ENCODE measurements at regions not wholly inside any gene's neighbourhood (a gene's known extent, or its start where the extent isn't known, plus 50 kb on each side); places are given as distances from the start of the nearest gene placed in this dataset.

GRCh38 chr5:152185547-152186245 lies 219.4 kb downstream of the NMUR2 start:
- H3K27me3 ChIP-seq (ENCODE audit: control insufficient read depth, insufficient read depth, low read length, poor library complexity, severe bottlenecking), result peaks cover 11% of the 10 kb centered on the region
- peaks cover 37% of the 10 kb centered on the region for H3K27me3 Mint-ChIP-seq (ENCODE audit: insufficient read depth)
- DNase-seq, result no peak
- H3K36me3 ChIP-seq (ENCODE audit: control insufficient read depth, insufficient read depth, low read length), result no peaks in the 10 kb centered on the region
- H3K4me3 Mint-ChIP-seq, result no peak overlapping the region
- peaks cover 2% of the 10 kb centered on the region for H3K4me1 Mint-ChIP-seq
- 87 to 96% methylated on average over 8 to 9 of the region's 9 CpGs for WGBS, 2 experiments (ENCODE audit: insufficient coverage in 1 of 2, insufficient read length in 1 of 2)
- no peaks in the 10 kb centered on the region for H3K4me1 ChIP-seq (ENCODE audit: control insufficient read depth, insufficient read depth, low read length)
- no peak overlapping the region for H3K4me3 ChIP-seq (ENCODE audit: low read length)
- H3K9ac ChIP-seq (ENCODE audit: extremely low read depth, low read length, poor library complexity, severe bottlenecking), result no peak overlapping the region
- H3K36me3 Mint-ChIP-seq (ENCODE audit: low read depth), result no peaks in the 10 kb centered on the region
- H3K9me3 Mint-ChIP-seq, result peaks cover 10% of the 10 kb centered on the region
- H3K9me3 ChIP-seq (ENCODE audit: control insufficient read depth, low read length), result peaks cover 11% of the 10 kb centered on the region
- no peak for TF ChIP-seq CTCF (conservative IDR thresholded peaks at IDR 0.05)
- no peak overlapping the region for H3K27ac ChIP-seq (ENCODE audit: low read depth, low read length)
- no peak overlapping the region for H3K27ac Mint-ChIP-seq

- peaks cover 51% of the 10 kb centered on the region for H3K27me3 Mint-ChIP-seq (ENCODE audit: insufficient read depth)
- DNase-seq, result no peak
- H3K9me3 Mint-ChIP-seq, result peaks cover 24% of the 10 kb centered on the region
- Histone ChIP-seq H3K36me3 (ENCODE audit: control insufficient read depth, insufficient read depth, low read length) (no peaks in the 10 kb centered on the region), H3K4me3 (ENCODE audit: low read length) (no peak overlapping the region), H3K4me1 (ENCODE audit: control insufficient read depth, insufficient read depth, low read length) (no peaks in the 10 kb centered on the region), H3K9ac (ENCODE audit: extremely low read depth, low read length, poor library complexity, severe bottlenecking) (no peak overlapping the region), H3K27me3 (ENCODE audit: control insufficient read depth, insufficient read depth, low read length, poor library complexity, severe bottlenecking) (peaks cover 11% of the 10 kb centered on the region), H3K9me3 (ENCODE audit: control insufficient read depth, low read length) (peaks cover 24% of the 10 kb centered on the region), H3K27ac (ENCODE audit: low read depth, low read length) (no peak overlapping the region)
- H3K36me3 Mint-ChIP-seq (ENCODE audit: low read depth), result peaks cover 2% of the 10 kb centered on the region
- H3K27ac Mint-ChIP-seq, result no peak overlapping the region
- no peak overlapping the region for H3K4me3 Mint-ChIP-seq
- no peak for TF ChIP-seq CTCF (conservative IDR thresholded peaks at IDR 0.05)
- peaks cover 2% of the 10 kb centered on the region for H3K4me1 Mint-ChIP-seq
- WGBS, 2 experiments (ENCODE audit: insufficient coverage in 1 of 2, insufficient read length in 1 of 2), result 85% methylated on average over 2 of the region's 2 CpGs; no CpG with 5 or more reads in 1 of the 2 experiments
These were observed 220.8 kb downstream of the NMUR2 start for GRCh38 chr5:152184266-152184665.

- no peak for DNase-seq
- Histone ChIP-seq H3K27ac (ENCODE audit: low read depth, low read length) (no peak overlapping the region), H3K9ac (ENCODE audit: extremely low read depth, low read length, poor library complexity, severe bottlenecking) (no peak overlapping the region), H3K27me3 (ENCODE audit: control insufficient read depth, insufficient read depth, low read length, poor library complexity, severe bottlenecking) (peaks cover 11% of the 10 kb centered on the region), H3K4me3 (ENCODE audit: low read length) (no peak overlapping the region), H3K4me1 (ENCODE audit: control insufficient read depth, insufficient read depth, low read length) (no peaks in the 10 kb centered on the region), H3K36me3 (ENCODE audit: control insufficient read depth, insufficient read depth, low read length) (no peaks in the 10 kb centered on the region), H3K9me3 (ENCODE audit: control insufficient read depth, low read length) (peaks cover 26% of the 10 kb centered on the region)
- H3K27ac Mint-ChIP-seq, result no peak overlapping the region
- peaks cover 75% of the 10 kb centered on the region for H3K27me3 Mint-ChIP-seq (ENCODE audit: insufficient read depth)
- 90 to 100% methylated on average over 1 to 3 of the region's 3 CpGs for WGBS, 2 experiments (ENCODE audit: insufficient coverage in 1 of 2, insufficient read length in 1 of 2)
- H3K4me3 Mint-ChIP-seq, result no peak overlapping the region
- TF ChIP-seq CTCF (conservative IDR thresholded peaks at IDR 0.05), result no peak
- H3K36me3 Mint-ChIP-seq (ENCODE audit: low read depth), result peaks cover 2% of the 10 kb centered on the region
- peaks cover 24% of the 10 kb centered on the region for H3K9me3 Mint-ChIP-seq
- peaks cover 6% of the 10 kb centered on the region for H3K4me1 Mint-ChIP-seq
These were observed 223.6 kb downstream of the NMUR2 start for GRCh38 chr5:152181461-152181860.

All from endodermal cell (in vitro differentiated cells).